Coronary artery (tissue), 2 donors: ENCODE measurements at regions not wholly inside any gene's neighbourhood (a gene's known extent, or its start where the extent isn't known, plus 50 kb on each side); places are given as distances from the start of the nearest gene placed in this dataset.
"Not testable (repeated sequence)": the region's sequence is repeated elsewhere in the genome, so short reads cannot be mapped to it uniquely, and the experiment has no call there.

Experiments
- DNase-seq: peaks from one replicate; pipeline ENCODE4 v3.0.0-alpha.2; 2017; ENCODE audit warnings: low spot score
- H3K27ac ChIP-seq, 2 donors: fragments of 200-600 bp; sonication (generic); one replicate each; pipeline ENCODE4 v1.5.1; 2016 to 2019
- H3K4me3 ChIP-seq: fragments of 200-600 bp; sonication (generic); 2 replicates; pipeline ENCODE4 v1.5.1; 2016; ENCODE audit warnings: mild to moderate bottlenecking, moderate library complexity
- TF ChIP-seq, protein P1 (sequence below): fragments of 200-600 bp; sonication (generic); IDR thresholded peaks from one replicate; pipeline ENCODE4 v1.5.1; 2019; ENCODE audit warnings: antibody characterized with exemption

DNA sequence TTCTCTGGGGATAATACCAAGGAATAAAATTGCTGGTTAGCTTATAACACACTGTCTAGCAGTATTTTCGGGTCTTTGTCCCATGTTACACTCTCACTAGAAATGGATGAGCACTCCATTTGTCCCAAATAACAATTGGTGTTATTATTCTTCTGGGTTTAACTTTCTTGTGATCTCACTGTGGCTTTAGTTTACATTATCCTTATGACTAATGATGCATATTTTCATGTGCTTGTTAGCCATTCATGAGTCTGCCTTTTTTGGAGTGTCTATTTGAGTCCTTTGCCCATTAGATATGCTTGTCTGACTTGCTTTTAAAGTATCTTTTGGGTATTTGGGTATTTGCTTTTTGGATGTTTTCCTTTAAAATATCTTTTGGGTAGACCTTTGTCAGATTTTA, 372.9 kb upstream of the TENM3 start:
- no peak for DNase-seq
- TF ChIP-seq, protein P1, sequence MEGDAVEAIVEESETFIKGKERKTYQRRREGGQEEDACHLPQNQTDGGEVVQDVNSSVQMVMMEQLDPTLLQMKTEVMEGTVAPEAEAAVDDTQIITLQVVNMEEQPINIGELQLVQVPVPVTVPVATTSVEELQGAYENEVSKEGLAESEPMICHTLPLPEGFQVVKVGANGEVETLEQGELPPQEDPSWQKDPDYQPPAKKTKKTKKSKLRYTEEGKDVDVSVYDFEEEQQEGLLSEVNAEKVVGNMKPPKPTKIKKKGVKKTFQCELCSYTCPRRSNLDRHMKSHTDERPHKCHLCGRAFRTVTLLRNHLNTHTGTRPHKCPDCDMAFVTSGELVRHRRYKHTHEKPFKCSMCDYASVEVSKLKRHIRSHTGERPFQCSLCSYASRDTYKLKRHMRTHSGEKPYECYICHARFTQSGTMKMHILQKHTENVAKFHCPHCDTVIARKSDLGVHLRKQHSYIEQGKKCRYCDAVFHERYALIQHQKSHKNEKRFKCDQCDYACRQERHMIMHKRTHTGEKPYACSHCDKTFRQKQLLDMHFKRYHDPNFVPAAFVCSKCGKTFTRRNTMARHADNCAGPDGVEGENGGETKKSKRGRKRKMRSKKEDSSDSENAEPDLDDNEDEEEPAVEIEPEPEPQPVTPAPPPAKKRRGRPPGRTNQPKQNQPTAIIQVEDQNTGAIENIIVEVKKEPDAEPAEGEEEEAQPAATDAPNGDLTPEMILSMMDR = no peak
- H3K4me3 ChIP-seq = no peak overlapping the region

DNA sequence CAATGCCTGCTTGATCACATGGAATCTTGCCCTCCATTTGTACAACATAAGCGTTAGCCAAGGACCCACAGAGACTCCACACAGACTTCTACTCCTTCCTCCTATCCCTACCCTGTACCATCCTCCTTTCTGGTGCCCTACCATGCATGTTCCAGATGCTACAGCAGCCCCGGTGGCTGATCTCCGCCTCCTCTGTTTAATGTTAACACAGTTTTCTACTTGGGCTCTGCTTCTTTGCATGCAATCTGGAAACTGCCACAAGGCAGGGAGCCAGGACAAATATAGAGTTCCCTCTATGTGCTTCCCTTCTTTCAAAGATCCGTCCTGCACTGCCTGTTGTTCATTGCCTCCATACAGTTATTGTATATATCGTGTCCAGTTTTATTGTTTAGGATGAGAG, 368.6 kb upstream of the TENM3 start:
- H3K4me3 ChIP-seq = no peak overlapping the region
- DNase-seq = no peak
- TF ChIP-seq, protein P1 = no peak
- H3K27ac ChIP-seq = no peak overlapping the region

More for the DNA sequence above, 372.9 kb upstream of the TENM3 start:
- H3K27ac ChIP-seq = no peak overlapping the region

DNA sequence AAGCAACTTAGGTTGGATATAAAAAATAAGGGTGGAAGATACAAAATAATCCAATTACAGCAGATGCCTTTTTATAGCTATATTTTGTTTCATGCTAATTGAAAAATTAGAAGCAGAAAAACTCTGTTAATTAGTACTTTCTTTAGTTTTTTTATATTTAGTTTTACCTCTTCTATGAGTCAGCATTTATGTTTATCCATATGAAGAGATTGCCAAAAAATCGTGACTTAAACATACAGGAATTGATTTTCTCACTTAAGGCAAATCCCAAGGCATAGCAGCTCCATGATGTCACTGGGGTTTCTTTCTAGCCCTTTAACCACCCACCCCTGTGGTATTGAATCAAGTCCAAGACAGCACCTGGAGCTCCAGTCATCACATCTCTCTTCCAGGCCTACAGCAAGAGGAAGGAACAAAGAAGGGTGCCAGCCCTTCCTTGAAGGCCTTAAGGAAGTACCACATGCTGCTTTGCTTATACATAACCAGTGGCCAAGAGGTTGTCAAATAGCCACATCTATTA, 365.8 kb upstream of the TENM3 start:
- no peak overlapping the region for H3K27ac ChIP-seq
- no peak for DNase-seq
- TF ChIP-seq, protein P1 = no peak
- H3K4me3 ChIP-seq = no peak overlapping the region

DNA sequence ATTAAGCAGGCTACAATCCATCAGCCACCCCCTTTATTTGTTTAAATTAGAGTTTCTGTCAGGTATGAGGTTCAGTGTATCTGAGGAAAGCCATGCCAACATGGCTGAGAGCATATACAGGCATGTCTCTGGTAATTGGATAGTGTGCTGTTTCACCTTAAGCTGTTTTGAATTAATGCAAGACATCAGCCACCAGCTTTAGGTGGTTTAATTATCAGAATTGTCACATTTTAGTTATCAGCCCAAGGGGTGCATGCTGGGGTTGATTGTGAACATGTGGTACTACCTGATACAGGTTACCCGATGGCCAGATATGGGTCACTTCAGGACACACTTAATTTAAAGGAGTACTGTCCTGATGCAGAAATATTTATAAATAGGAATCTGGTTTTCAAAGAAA, 353.2 kb upstream of the TENM3 start:
- no peak for DNase-seq
- Histone ChIP-seq H3K27ac (no peak overlapping the region), H3K4me3 (no peak overlapping the region)
- TF ChIP-seq, protein P1 = no peak

DNA sequence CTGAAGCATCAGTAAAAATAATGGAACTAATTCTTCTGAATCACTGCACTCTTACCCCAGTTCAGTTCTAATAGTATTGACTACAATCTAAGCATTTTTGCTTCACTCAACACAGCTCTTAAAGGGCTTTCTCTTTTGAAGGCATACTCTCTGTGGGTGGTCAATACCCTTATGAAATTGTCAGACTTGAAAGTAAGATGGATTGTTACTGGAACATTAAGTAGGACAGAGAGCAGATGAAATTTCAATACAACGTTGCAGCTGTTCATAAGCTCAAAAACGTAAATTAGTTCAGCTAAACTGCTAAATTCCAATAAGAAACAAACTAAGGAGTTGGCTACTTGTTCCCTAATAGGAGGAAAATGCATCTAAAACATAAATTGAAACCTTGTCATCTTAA, 352.3 kb upstream of the TENM3 start:
- Histone ChIP-seq H3K27ac (no peak overlapping the region), H3K4me3 (no peak overlapping the region)
- DNase-seq = no peak
- TF ChIP-seq, protein P1 = no peak

DNA sequence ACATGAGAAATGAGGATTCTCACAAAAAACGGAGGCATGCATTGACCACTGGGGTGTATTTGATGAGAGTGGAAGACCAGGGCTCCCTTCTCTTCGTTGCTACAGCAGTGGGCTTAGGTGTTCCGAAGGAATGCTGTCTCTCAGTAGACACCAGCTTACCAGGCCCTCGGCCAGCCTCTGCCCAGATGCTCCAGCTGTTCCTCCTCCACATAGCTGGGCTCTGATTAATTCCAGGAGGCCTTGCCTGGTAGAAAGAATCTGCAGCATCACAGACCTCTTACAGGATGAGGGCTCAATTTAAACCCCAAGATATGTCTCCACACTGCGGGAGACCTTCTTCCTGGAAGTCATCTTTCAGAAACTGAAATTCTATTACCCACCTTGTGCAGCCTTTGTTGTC, 346.6 kb upstream of the TENM3 start:
- Histone ChIP-seq H3K4me3 (no peak overlapping the region), H3K27ac (no peak overlapping the region)
- no peak for DNase-seq
- TF ChIP-seq, protein P1 = no peak

DNA sequence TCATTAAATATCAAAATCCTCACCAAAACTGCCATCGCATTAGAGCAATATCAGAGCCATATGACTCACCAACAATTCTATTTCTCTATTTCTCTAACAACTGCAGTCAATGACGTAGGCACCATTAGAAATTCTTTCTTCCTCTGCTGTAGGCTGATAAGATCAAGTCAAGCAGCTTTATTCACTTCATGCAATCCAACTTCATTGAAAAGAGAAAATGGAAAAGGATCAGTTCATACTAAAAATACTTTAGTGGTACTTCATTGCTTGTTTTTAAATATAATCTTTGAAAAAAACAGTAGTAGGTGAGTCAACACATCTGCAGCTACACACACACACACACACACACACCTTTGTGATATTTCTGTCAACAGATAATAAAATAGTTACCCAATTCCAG, 345.3 kb upstream of the TENM3 start:
- TF ChIP-seq, protein P1 = no peak
- H3K4me3 ChIP-seq = no peak overlapping the region
- H3K27ac ChIP-seq = no peak overlapping the region
- no peak for DNase-seq

DNA sequence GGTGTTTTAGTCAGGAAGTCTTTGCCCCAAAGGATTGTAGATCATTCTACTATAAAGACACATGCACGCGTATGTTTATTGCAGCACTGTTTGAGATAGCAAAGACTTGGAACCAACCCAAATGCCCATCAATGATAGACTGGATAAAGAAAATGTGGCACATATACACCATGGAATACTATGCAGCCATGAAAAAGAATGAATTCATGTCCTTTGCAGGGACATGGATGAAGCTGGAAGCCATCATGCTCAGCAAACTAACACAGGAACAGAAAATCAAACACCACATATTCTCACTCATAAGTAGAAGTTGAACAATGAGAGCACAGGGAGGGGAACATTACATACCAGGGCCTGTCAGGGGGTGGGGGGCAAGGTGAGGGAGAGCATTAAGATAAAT, 340.8 kb upstream of the TENM3 start:
- not testable (repeated sequence) for DNase-seq, H3K27ac ChIP-seq, H3K4me3 ChIP-seq
